ENCODE measurements at regions not wholly inside any gene's neighbourhood (a gene's known extent, or its start where the extent isn't known, plus 50 kb on each side); places are given as distances from the start of the nearest gene placed in this dataset.

DNA sequence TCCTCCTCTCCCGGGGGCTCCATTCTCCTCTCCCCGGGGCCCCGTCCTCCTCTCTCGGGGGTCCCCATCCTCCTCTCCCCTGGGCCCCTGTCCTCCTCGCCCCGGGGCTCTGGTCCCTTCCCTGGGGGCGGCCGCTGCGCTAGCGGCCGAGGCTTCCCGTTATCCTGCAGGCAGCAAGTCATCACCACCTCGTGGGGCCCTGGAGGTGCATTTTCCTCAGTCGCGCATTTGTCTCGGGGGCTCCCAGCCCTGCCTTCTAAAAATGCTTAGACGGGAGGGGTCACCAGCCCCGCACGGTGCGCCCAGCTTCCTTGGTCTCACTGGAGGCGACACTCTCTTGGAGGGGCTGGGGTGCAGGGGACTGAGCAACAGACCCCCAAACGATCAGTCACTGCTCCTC lies 216.5 kb downstream of the QKI start:
- no peak for DNase-seq

DNA sequence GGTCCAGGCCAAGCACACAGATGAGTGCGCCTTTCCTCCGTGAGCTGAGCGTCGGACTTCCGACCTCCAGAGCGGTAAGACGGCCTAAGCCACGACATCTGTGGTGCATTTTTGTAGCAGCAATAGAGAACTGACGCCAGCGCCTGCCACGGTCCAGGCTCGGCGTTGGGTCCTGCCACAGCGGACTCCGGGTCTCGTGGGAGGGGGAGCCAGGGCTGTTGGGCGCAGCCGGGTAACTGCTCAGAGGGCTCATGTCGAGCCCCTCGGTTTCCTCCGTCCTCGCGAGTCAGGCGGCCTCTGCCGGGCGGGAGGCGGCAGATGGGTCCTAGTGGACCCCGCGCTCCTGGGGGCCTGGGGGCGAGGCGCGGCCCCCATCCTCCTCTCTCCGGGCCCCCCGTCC lies 216.1 kb downstream of the QKI start:
- DNase-seq, result no peak

DNA sequence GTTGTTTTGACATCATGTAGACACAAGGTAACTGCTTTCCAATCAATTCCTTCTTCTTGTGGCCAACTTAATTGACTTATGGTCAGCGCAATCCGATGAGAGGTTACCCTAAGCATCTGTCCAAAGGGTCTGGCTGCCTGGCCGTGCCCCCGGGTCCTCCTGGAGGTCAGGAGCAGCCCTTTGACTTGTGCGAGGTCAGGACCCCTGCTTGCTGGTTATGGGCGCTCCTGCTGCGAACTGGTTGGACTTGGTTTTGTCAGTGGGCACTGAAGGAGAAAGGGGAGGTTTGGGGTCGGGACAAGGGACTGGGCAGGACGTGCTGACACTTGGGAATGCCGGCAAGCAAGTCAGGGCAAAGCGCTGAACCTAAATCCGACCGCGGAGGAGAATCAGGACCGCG lies 215.6 kb downstream of the QKI start:
- DNase-seq, result no peak
